ENCODE measurements at regions not wholly inside any gene's neighbourhood (a gene's known extent, or its start where the extent isn't known, plus 50 kb on each side); places are given as distances from the start of the nearest gene placed in this dataset.

DNA sequence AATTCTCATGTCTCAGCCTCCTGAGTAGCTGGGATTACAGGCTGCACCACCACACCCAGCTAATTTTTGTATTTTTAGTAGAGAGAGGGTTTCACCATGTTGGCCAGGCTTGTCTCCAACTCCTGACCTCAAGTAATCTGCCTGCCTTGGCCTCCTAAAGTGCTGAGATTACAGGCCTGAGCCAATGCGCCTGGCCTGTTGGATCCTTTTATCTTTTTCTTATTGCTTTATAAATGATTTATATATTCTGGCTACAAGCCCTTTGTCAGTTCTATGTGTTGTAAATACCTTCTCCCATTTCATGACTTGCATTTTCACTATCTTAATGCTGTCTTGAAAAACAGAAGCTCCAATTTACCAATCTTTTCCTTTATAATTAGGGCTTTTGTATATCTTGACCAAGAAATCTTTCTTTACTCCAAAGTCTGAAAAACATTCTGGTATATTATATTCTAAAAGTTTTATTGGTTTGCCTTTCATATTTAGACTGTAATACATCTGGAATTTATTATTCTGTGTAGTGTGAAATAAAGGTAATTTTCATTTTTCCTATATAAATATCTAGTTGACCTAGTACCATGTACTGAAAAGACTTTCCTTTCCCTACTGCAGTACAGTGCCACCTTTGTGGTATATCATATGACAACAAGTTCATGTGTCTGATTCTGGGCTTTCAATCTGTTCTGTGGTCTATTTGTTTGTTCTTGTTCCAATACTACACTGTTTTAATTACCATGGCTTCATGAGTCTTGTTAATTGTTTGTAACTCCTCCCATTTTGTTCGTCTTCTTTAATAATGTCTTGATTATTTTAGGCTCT lies 52.9 kb upstream of the RNU6-1 start:
- no peak for DNase-seq

DNA sequence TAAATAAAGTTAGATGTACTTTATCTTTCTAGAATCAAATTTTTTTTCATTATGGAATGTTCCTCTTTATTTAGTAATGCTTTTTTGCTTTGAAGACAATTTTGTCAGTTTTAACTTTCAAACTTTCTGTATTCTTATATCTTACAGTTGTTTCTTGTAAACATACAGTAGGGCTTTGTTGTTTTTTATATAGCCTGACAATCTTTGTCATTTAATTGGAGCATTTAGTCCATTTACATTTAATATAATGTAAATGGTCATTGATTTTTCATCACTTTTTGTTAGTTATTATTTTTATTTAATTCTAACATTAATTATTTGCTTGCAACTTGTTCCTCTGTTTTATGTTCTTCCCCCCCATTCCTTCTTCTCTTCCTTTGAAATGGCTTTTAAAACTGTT lies 55.4 kb upstream of the RNU6-1 start:
- DNase-seq = no peak

DNA sequence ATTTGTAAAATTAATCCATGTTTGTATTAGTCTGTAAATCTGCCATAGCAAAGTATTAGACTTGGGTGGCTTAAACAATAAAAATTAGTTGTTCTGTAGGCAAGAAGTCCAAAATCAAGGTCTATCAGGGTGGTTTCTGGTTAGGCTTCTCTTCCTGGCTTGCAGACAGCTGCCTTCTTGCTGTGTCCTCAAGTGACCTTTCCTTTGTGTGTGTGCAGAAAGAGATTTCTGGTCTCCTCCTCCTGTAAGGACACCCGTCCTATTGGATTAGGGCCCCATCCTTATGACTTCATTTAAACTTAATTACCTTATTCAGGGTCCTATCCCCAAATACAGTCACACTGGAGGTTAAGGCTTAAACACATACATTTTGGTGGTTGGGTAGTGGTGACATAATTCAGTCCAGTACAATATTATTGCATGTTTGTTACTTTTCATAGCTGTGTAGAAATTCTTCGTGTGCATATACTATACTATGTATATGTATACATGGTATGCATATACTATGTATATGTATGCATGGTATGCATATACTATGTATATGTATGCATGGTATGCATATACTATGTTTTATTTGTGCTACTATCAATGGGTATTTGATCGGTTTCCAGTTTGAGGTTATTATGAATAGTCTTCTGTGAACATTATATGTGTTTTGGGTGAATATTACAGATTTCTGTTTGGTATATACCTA lies 57.9 kb upstream of the RNU6-1 start:
- DNase-seq = no peak

DNA sequence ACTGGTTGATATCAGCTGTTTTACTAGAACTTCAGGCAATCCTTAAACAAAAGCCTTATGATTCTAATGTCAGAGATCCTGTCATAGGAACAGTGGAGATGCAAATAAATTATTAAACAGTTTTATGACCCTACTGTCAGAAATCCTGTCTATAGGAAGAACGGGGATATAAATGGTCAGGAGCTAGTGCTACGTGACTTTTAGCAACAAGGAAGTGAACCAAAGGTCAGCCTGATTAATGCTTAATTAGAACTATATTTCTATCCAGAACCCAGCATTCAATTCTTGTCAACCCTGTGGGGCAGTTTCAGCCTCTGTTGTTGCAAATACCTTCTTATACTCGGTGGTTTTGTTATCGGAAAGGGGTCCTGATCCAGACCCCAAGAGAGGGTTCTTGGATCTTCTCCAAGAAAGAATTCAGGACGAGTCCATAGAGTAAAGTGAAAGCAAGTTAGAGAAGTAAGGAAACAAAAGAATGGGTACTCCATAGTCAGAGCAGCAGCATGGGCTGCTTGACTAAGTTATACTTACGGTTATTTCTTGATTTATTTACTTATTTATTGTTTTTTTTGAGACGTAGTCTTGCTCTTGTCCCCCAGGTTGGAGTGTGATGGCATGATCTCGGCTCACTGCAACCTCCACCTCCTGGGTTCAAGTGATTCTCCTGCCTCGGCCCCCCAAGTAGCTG lies 59.9 kb upstream of the RNU6-1 start:
- no peak for DNase-seq

DNA sequence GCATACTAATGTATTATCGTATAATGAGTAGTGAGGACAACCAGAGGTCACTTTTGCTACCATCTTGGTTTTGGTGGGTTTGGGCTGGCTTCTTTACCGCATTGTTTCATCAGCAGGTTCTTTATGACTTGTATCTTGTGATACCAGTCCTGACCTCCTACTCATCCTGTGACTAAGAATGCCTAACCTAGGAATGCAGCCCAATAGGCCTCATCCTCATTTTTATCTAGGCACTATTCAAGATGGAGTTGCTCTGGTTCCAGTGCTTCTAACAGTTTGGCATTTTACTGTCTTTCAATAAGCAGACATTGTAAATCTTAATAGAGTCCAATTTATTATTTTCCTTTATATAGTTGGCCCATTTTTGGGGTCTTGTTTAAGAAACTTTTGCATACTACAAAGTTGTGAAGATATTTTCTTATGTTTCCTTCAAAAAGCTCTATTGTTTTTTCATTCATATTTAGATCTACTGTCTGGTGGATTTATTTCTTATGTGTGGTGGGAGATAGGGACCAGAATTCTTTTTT lies 60.8 kb upstream of the RNU6-1 start:
- no peak for DNase-seq

DNA sequence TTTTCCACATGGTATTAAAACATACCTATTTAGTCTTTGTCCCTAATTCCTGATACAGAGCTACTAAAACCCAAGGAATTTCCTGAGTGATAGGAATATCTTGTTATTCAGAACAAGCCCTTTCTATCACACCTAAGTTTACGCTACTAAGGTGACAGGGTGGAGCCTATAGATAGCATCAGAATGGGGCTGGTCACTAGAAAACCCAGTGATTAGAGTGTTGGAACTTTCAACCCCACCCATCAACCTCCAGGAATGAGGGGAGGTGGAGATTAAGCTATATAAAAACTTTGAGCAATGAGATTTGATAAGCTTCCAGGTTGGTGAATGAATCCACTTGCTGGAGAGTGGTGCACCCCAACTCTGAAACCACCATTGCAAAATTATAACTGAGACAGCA lies 62.1 kb upstream of the RNU6-1 start:
- no peak for DNase-seq

DNA sequence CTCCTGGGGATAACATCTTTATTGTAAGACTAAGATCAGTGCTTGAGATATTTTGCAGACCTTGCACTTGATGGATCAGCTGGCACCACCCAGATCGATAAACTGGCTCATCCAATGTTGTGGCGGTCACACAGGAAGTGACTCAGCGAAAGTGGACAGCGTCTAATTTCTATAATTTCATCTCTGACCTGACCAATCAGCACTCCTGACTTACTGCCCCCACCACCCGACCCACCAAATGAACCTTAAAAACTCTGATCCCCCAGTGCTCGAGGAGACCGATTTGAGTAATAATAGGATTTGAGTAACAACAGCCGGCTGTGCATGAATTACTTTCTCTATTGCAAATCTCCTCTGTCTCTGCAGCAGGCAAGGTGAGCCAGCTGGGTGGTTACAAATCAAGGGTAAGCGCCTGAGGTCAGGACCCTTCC lies 62.7 kb upstream of the RNU6-1 start:
- DNase-seq = no peak

DNA sequence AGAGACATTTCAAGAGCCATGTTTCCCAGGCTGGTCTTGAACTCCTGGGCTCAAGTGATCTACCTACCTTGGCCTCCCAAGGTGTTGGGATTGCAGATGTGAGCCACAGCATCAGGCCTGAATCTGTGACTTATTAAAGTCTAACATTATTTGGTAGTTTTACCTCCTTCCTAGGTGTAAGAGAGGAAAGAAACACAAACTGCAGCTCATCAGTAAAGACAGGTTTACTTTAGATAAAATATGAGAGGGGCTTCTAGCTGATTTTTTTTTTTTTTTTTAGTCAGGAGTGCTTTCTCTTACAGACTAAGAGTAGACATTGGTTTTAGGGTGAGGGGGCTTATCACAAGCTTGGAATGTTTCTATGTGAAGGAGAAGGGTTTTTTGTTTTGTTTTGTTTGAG lies 63.9 kb upstream of the RNU6-1 start:
- no peak for DNase-seq

DNA sequence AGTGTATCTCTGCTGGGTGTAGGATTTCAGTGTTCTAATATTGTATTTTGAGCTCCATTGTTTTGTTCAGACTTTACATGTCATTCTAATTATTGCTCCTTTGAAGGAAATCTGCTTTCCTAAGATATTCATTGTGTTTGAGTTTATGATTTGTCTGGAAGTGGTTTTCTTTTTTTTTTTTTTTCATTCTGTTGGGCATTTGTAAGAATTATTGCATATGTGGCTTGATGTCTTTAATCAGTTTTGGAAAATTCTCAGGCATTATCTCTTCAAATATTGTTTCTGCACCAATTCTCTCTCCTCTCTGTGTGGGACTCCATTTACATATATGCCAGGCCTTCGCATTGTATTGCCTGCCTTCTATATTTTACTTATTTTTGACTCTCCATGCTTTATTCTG lies 65.8 kb upstream of the RNU6-1 start:
- no peak for DNase-seq

DNA sequence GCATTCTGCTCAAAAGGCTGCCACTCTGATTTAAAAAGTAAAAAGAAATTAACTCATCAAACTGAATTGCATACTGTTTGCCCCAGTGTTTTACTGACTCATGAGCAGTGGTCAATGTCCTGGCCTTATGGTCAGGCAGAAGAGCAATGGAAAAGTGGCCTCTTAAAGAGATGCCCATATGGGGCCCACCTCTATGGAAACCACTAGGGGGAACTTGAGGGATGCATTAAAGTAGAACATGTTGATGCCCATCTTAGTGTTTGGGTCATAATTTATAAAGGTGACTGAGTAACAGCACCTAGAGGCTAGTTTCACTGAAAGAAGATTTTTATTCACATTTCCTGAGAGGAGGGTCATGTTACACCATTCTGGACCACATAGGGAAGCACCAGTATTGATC lies 66.5 kb upstream of the RNU6-1 start:
- DNase-seq = no peak

DNA sequence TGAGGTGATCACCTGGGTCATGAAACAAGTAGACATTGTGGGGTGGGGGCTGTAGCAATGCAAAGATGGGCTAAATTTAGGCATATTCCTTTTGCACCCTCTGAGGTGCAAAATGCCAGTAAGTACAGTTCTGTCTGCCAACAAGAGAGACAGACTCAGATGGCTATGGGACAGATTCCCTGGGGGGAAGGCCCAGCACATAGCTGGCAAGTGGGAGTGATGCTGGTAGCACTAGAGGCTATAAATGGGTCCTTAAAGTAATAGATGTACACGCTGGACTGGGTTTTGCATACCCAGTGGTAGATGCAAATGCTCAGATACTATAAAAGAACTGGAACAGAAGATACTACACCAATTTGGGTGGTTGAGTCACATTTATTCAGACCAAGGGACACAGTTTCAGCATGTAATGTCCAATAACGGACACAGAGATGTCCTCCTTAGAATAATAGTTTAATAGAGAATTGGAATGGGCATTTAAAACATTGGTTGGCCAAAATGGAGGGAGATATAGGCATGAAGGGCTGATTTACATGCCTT lies 67.4 kb upstream of the RNU6-1 start:
- no peak for DNase-seq

DNA sequence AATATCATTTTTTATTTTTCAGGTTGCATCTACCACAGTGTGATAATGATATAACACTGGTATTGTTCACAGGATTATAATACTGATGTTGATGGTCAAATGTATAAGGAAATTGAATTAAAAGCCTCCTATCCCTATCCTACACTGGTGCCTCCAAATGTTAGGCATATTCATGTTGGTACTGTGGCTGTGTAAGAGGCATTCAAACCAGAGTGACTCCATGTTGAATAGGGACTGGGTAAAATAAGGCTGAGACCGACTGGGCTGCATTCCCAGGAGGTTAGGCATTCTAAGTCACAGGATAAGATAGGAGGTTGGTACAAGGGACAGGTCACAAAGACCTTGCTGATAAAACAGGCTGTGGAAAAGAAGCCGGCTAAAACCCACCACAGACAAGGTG lies 68.9 kb upstream of the RNU6-1 start:
- DNase-seq = no peak

DNA sequence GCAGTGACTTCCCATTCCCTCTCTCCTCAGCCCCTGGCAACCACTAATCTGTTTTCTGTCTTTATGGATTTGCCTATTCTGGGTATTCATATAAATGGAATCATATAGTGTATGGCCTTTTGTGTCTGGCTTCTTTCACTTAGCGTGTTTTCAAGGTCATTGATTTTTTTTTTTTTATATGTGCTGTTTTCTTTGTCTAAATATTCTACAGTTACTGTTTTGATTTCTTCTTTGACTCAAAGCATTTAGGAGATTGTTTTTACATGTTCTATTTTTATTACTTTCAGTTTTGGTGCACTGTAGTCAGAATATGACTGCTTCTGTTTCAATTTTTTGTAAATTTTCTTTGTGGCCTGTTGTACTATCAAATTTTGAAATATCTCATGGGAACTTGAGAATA lies 71.9 kb upstream of the RNU6-1 start:
- no peak for DNase-seq

DNA sequence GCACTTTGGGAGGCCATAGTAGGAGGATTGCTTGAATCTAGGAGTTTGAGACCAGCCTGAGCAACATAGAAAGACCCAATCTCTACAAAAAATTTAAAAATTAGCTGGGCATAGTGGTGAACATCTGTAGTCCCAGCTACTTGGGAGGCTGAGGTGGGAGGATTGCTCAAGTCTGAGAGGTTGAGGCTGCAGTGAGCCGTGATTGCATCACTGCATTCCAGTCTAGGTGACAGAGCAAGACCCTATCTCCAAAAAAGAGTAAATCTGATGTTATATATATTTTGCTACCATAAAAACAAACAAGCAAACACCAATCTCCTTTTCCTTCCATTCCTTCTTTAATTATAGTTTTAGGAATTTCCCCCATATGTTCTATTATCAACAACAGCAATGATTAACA lies 74.2 kb upstream of the RNU6-1 start:
- DNase-seq = no peak

DNA sequence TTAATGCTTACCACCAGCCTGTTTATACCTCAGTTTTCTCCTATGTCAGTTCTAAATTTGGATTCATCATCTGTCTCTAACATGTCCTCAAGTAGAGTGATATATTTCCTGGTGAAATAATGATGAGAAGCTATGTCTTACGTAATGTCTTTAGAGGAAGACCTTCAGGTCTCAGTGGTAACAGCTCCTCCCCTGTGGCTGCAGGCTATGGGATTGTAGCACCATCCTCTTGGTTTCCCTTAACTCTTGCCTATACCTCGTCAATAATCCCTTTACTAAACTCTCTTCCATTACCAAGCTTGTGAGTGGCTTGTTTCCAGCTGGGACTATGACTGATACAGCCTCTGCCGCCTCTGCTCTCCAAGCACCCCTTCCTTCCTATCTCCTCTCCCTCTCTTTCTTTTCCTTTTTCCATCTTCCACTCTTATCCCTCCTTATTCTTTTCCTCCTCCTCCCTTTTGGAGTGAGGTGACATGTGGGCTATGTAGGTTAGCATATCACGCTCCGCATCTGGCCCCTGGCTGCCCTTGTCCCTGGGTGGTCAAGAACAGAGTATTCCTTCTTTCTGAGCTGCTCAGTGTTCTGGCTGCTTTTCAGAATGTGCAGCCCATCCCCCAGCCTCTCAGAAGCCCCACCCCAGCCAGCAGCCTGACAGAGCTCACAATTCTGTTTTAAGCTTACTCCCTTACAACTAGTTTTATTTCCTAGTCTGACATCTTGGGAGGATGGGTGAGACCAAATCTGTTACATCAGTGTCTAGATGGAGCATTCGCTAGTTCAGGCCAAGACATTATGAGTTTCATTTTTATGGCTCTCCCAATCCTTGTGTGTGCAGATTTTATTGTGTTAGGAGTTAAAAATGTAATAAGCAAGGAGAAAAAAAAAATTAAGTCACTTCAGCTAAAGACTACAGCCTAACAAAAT lies 75.0 kb upstream of the RNU6-1 start:
- DNase-seq = peak in 22 of 56 donors; percentile 2 to 39 (median 14)

DNA sequence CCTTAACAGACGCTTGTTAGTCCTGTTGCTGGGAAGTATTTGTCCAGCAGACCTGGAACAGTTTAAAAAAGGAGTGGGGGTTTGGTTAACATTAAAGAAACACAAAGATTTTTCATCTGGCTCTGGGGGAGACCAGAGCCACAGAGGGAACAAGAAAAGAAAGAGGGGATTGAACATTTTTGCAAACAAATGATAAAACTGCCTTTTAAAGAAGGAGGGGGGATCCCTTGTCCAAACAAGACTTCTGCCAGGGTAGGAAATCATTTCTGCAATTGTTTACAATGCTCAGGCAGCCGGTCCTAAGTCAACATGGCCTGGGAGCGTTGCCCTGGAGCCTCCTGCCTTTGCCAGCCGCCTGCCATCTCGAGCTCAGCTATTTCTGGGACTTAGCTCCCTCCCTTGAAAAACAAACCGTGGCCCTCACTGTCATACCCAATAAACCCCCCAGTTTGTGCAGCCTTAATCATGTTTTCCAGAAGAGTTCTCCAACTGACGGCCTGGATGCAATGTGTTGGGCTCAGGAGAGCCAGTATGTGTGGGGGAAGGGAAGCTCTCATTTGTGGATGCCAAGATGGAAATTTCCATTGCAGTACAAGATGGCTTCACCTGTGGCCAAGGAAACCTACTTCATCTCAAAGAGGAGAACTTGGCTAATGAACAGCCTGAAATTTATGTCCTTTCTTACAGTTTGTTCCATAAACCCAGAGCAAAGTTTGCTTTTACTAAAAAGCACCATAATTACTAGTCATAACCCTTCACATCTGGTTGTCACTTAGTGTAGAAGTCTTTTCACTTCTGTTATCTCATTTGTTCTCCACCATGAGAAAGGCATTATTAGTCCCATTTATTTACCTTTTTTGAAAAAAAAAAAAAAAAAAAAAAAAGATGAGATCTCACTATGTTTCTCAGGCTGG lies 75.9 kb upstream of the RNU6-1 start:
- DNase-seq = peak in 30 of 56 donors; percentile 4 to 53 (median 18)

DNA sequence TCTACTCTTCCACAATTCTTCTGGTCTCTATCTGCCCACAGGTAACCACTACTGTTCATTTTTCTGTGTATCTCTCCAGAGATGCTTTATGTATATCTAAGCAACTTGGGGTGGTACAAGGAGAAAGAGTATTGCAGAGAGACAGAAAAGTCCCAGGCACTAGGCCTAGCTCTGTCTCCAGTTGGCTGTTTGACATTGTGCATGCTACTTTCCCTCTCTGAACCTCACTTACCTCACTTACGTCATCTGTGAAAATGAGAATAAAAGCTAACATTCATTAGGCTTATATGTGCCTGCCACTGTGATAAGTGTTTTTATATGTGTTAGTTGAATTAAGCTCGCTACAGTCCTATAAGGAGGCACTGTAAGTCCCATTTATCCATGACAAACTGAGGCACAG lies 76.7 kb upstream of the RNU6-1 start:
- no peak for DNase-seq

DNA sequence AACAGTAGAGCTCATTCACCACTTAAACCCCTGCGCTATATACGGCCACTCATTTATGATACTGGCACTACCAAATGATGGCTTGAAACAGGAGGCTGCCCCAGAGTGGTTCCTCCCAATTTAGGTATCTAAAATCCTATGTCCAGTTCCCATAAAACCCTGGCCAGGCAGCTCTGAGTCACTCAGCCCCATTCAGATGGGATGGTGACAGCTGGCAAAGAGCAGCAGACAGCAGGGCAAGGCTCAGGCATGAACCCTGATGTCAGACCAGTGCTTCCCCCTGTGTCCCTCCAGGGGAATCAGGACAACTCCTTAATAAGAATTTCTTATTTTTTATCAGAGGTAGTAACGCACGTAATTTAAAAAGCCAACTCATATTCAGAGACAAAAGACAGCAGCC lies 77.2 kb upstream of the RNU6-1 start:
- DNase-seq = peak in 4 of 56 donors; percentile 5 to 24 (median 5)

DNA sequence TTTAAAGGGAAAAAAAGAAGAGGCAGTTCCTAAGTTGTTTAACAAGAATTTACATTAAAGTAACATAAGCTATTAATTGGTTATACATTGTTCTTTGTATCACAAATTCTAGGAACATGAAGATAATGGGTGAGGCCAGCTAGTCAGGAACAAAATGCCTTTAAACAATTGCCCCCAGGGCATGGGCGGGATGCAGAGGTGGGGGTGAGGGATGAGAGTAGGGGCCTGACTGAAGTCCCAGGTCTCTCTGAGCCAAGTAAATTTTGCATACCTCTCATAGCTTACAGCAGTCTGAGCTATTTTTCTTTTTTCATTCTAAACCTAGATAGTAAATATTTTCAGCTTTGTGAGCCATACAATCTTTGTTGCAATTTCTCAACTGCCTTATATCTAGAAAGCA lies 77.8 kb upstream of the RNU6-1 start:
- DNase-seq = no peak

Measured in amygdala (tissue), 56 donors.